Left lung (tissue), 4 donors: ENCODE measurements at regions not wholly inside any gene's neighbourhood (a gene's known extent, or its start where the extent isn't known, plus 50 kb on each side); places are given as distances from the start of the nearest gene placed in this dataset.

Source experiments
- ATAC-seq: fragments of 200-7000 bp; cut with Tn5 transposase; one replicate; pipeline ENCODE4 v1.9.1; 2020; ENCODE audit warnings: moderate library complexity
- DNase-seq, 4 donors: peaks; one replicate each; pipeline ENCODE4 v3.0.0-alpha.2; 2013 to 2020
- H3K27ac ChIP-seq, 2 donors: fragments of 200-600 bp; sonication (generic) in 1 of 2; one replicate each; pipeline versions ENCODE4 v1.5.0 to v1.8.0; 2020 to 2021
- H3K27me3 ChIP-seq, 2 donors: fragments of 200-600 bp; sonication (generic) in 1 of 2; one replicate each; pipeline versions ENCODE4 v1.5.0 to v1.8.0; 2020 to 2021
- H3K36me3 ChIP-seq, 2 donors: fragments of 200-600 bp; sonication (generic) in 1 of 2; one replicate each; pipeline versions ENCODE4 v1.5.0 to v1.8.0; 2020 to 2021
- H3K4me1 ChIP-seq, 2 donors: fragments of 200-600 bp; one replicate each; pipeline ENCODE4 v1.8.0; 2021
- H3K4me3 ChIP-seq, 2 donors: fragments of 200-600 bp; sonication (generic) in 1 of 2; one replicate each; pipeline versions ENCODE4 v1.5.0 to v1.8.0; 2020 to 2021; ENCODE audit warnings: mild to moderate bottlenecking in 1 of 2
- H3K9me3 ChIP-seq, 2 donors: fragments of 200-600 bp; sonication (generic) in 1 of 2; one replicate each; pipeline versions ENCODE4 v1.5.0 to v1.8.0; 2020 to 2021
- CTCF ChIP-seq, 2 donors: fragments of 200-600 bp; sonication (generic) in 1 of 2; IDR thresholded peaks; one replicate each; pipeline versions ENCODE4 v1.5.0 to v1.8.0; 2021; ENCODE audit warnings: antibody characterized with exemption in 2 of 2
- intact Hi-C, 2 donors: fragments of 100-400 bp; cut with DNase I; formaldehyde crosslinking; loops; one replicate each; pipeline versions ENCODE4 v1.11.2 to v1.14.2; 2022
- donor health status: DM: no; HTN: yes; CAD: no.
- donor health status: DM: no; HTN: no; CAD: no.

GRCh38 chr9:129235931-129236331 lies 57.9 kb upstream of the IER5L start:
- no peaks in the 10 kb centered on the region for H3K27me3 ChIP-seq
- H3K36me3 ChIP-seq = no peaks in the 10 kb centered on the region
- no peak for TF ChIP-seq CTCF (IDR thresholded peaks at IDR 0.05)
- intact Hi-C loops = no loop called here
- H3K27ac ChIP-seq = no peak overlapping the region
- DNase-seq = peak in 1 of 4 donors; percentile 66
- H3K9me3 ChIP-seq = peaks cover 0 to 9% of the 10 kb centered on the region in 2 donors
- no peak for ATAC-seq
- no peak overlapping the region for H3K4me3 ChIP-seq
- H3K4me1 ChIP-seq = peaks cover 4 to 6% of the 10 kb centered on the region in 2 donors

GRCh38 chr9:129235041-129235930 lies 57.2 kb upstream of the IER5L start:
- Histone ChIP-seq H3K9me3 (peaks cover 0 to 9% of the 10 kb centered on the region in 2 donors), H3K4me1 (peaks cover 4 to 6% of the 10 kb centered on the region in 2 donors), H3K4me3 (no peak overlapping the region), H3K27ac (no peak overlapping the region), H3K27me3 (no peaks in the 10 kb centered on the region), H3K36me3 (no peaks in the 10 kb centered on the region)
- intact Hi-C loops = no loop called here
- ATAC-seq = no peak
- DNase-seq = peak in 1 of 4 donors; percentile 22
- TF ChIP-seq CTCF (IDR thresholded peaks at IDR 0.05) = no peak

GRCh38 chr9:129234491-129234890 lies 56.4 kb upstream of the IER5L start:
- H3K27me3 ChIP-seq = no peaks in the 10 kb centered on the region
- DNase-seq = no peak
- H3K36me3 ChIP-seq = no peaks in the 10 kb centered on the region
- H3K4me1 ChIP-seq = peaks cover 4 to 6% of the 10 kb centered on the region in 2 donors
- ATAC-seq = no peak
- intact Hi-C loops = no loop called here
- peaks cover 0 to 9% of the 10 kb centered on the region in 2 donors for H3K9me3 ChIP-seq
- no peak overlapping the region for H3K4me3 ChIP-seq
- H3K27ac ChIP-seq = no peak overlapping the region
- TF ChIP-seq CTCF (IDR thresholded peaks at IDR 0.05) = no peak

GRCh38 chr9:129232839-129233591 lies 55.0 kb upstream of the IER5L start:
- intact Hi-C loops = no loop called here
- no peak for TF ChIP-seq CTCF (IDR thresholded peaks at IDR 0.05)
- Histone ChIP-seq H3K9me3 (peaks cover 0 to 9% of the 10 kb centered on the region in 2 donors), H3K27ac (no peak overlapping the region), H3K36me3 (no peaks in the 10 kb centered on the region), H3K27me3 (no peaks in the 10 kb centered on the region), H3K4me1 (peaks cover 4 to 6% of the 10 kb centered on the region in 2 donors), H3K4me3 (no peak overlapping the region)
- no peak for ATAC-seq
- no peak for DNase-seq

- Histone ChIP-seq H3K4me1 (peaks cover 0 to under 1% of the 10 kb centered on the region in 2 donors), H3K4me3 (no peak overlapping the region), H3K36me3 (no peaks in the 10 kb centered on the region), H3K27me3 (no peaks in the 10 kb centered on the region), H3K9me3 (peaks cover 0 to 9% of the 10 kb centered on the region in 2 donors), H3K27ac (no peak overlapping the region)
- TF ChIP-seq CTCF (IDR thresholded peaks at IDR 0.05) = no peak
- DNase-seq (no peak), ATAC-seq (no peak)
- intact Hi-C loops = no loop called here
Measured at GRCh38 chr9:129231759-129232158, 53.7 kb upstream of the IER5L start.
